GM12878 (cell line): ENCODE measurements at regions not wholly inside any gene's neighbourhood (a gene's known extent, or its start where the extent isn't known, plus 50 kb on each side); places are given as distances from the start of the nearest gene placed in this dataset.

ENCODE experiments used
- BACH1 ChIP-seq: fragments of 450-650 bp; IDR thresholded peaks from 2 replicates; pipeline ENCODE4 v1.6.1; 2017; ENCODE audit warnings: mild to moderate bottlenecking, borderline replicate concordance
- BCL11A ChIP-seq: IDR thresholded peaks from 2 replicates; pipeline ENCODE4 v1.6.1; 2011; ENCODE audit warnings: low read depth, low read length
- CBX3 ChIP-seq: fragments of 200-600 bp; sonication (generic); IDR thresholded peaks from 2 replicates; pipeline ENCODE4 v1.6.1; 2016; ENCODE audit warnings: low read depth, borderline replicate concordance
- DPF2 ChIP-seq: fragments of 450-650 bp; IDR thresholded peaks from 2 replicates; pipeline ENCODE4 v1.6.1; 2017; ENCODE audit warnings: mild to moderate bottlenecking
- EP300 ChIP-seq, 2 experiments: fragments of 150-350 bp in 1 of 2; IDR thresholded peaks; 2 replicates each; pipeline ENCODE4 v1.6.1; 2011 to 2012; ENCODE audit warnings: low read depth in 2 of 2, low read length in 2 of 2, borderline replicate concordance in 1 of 2, improper control_type of control experiment in 1 of 2, inconsistent platforms in 1 of 2; ENCODE audit not compliant: control insufficient read depth in 1 of 2
- IKZF1 ChIP-seq: fragments of 450-650 bp; conservative IDR thresholded peaks from 2 replicates; pipeline ENCODE4 v1.6.1; 2017; ENCODE audit warnings: antibody characterized with exemption, mild to moderate bottlenecking
- NBN ChIP-seq: fragments of 450-650 bp; IDR thresholded peaks from 2 replicates; pipeline ENCODE4 v1.6.1; 2016
- NR2C1 ChIP-seq: fragments of 450-650 bp; IDR thresholded peaks from 2 replicates; pipeline ENCODE4 v1.6.1; 2017; ENCODE audit warnings: antibody characterized with exemption, mild to moderate bottlenecking, moderate library complexity
- NR2F1 ChIP-seq: fragments of 450-650 bp; conservative IDR thresholded peaks from 2 replicates; pipeline ENCODE4 v1.6.1; 2017; ENCODE audit warnings: mild to moderate bottlenecking
- RB1 ChIP-seq: fragments of 450-650 bp; formaldehyde crosslinking; IDR thresholded peaks from 2 replicates; pipeline ENCODE4 v1.6.1; 2017; ENCODE audit warnings: mild to moderate bottlenecking, borderline replicate concordance
- RELA ChIP-seq: fragments of 450-650 bp; IDR thresholded peaks from 2 replicates; pipeline ENCODE4 v1.8.0; 2014; ENCODE audit warnings: borderline replicate concordance; ENCODE audit not compliant: partially characterized antibody
- RELB ChIP-seq: fragments of 450-650 bp; IDR thresholded peaks from 2 replicates; pipeline ENCODE4 v1.6.1; 2017; ENCODE audit warnings: low read depth, mild to moderate bottlenecking, moderate library complexity
- TAF1 ChIP-seq: IDR thresholded peaks from 2 replicates; pipeline ENCODE4 v1.6.1; 2011; ENCODE audit warnings: mild to moderate bottlenecking, low read depth, low read length, borderline replicate concordance
- USF1 ChIP-seq: IDR thresholded peaks from 2 replicates; pipeline ENCODE4 v1.6.1; 2011; ENCODE audit warnings: borderline replicate concordance, low read depth, mild to moderate bottlenecking, moderate library complexity, mixed read lengths, low read length; ENCODE audit not compliant: insufficient read depth; ENCODE audit errors: extremely low read length
- ZBTB11 ChIP-seq: fragments of 450-650 bp; formaldehyde crosslinking; IDR thresholded peaks from 2 replicates; pipeline ENCODE4 v1.5.0; 2022; ENCODE audit warnings: mild to moderate bottlenecking, missing genetic modification characterization
- ZBTB4 ChIP-seq: fragments of 450-650 bp; formaldehyde crosslinking; IDR thresholded peaks from 2 replicates; pipeline ENCODE4 v1.4.0; 2022; ENCODE audit warnings: mild to moderate bottlenecking, moderate library complexity
- ZNF687 ChIP-seq: fragments of 450-650 bp; IDR thresholded peaks from 2 replicates; pipeline ENCODE4 v1.6.1; 2017; ENCODE audit warnings: mild to moderate bottlenecking, moderate library complexity

GRCh38 chr15:38622908-38623307, 58.3 kb upstream of the RASGRP1 start (continued):
- TF ChIP-seq USF1: no peak
- TF ChIP-seq RB1: peak; percentile 87; the same call in 1 of the 2 replicates
- TF ChIP-seq ZBTB4: no peak
- peak; percentile 16 to 30; a peak in 2 of 4 replicates for TF ChIP-seq EP300 (IDR thresholded peaks at IDR 0.05; ENCODE audit: borderline replicate concordance in 1 of 2, control insufficient read depth in 1 of 2, low read depth in 2 of 2, low read length in 2 of 2)
- 0 out of 2 replicates have a peak, but pooled peaks have one; percentile 28 for TF ChIP-seq BCL11A
- TF ChIP-seq RELB: peak; percentile 73; the same call in 1 of the 2 replicates
- TF ChIP-seq NR2C1: no peak
- TF ChIP-seq ZNF687: peak; percentile 73
- TF ChIP-seq NR2F1: peak; percentile 100
- TF ChIP-seq ZBTB11 (CRISPR knock-in tag): no peak
- TF ChIP-seq NBN: peak; percentile 91
- TF ChIP-seq DPF2: peak; percentile 46
- no peak for TF ChIP-seq TAF1
- TF ChIP-seq CBX3: no peak
- TF ChIP-seq BACH1: peak; percentile 68; the same call in 1 of the 2 replicates
- peak; percentile 86 for TF ChIP-seq IKZF1
- no peak for TF ChIP-seq RELA
